Omental fat pad (tissue), 3 donors: ENCODE measurements at regions not wholly inside any gene's neighbourhood (a gene's known extent, or its start where the extent isn't known, plus 50 kb on each side); places are given as distances from the start of the nearest gene placed in this dataset.

ENCODE experiments used
- ATAC-seq: fragments of 150-250 bp; one replicate; pipeline ENCODE4 v1.9.1; 2016; ENCODE audit warnings: mild to moderate bottlenecking, moderate library complexity; ENCODE audit not compliant: low FRiP score
- DNase-seq: peaks from one replicate; pipeline ENCODE4 v3.0.0-alpha.2; 2019; ENCODE audit warnings: low spot score
- CTCF ChIP-seq, 3 donors: fragments of 450-650 bp; IDR thresholded peaks; one replicate each; pipeline ENCODE4 v1.5.1; 2016 to 2017; ENCODE audit warnings: antibody characterized with exemption in 3 of 3, mild to moderate bottlenecking in 3 of 3, moderate library complexity in 2 of 3

GRCh38 chr4:24060932-24061331 lies 171.1 kb upstream of the PPARGC1A start:
- no peak for DNase-seq
- ATAC-seq: no peak
- no peak for TF ChIP-seq CTCF (IDR thresholded peaks at IDR 0.05)

- DNase-seq (no peak), ATAC-seq (no peak)
- TF ChIP-seq CTCF (IDR thresholded peaks at IDR 0.05): no peak
Observed at GRCh38 chr4:24059839-24060238, 170.0 kb upstream of the PPARGC1A start.

GRCh38 chr4:24057915-24058559 lies 168.2 kb upstream of the PPARGC1A start:
- DNase-seq (no peak), ATAC-seq (no peak)
- no peak for TF ChIP-seq CTCF (IDR thresholded peaks at IDR 0.05)

GRCh38 chr4:24056289-24056688 lies 166.4 kb upstream of the PPARGC1A start:
- TF ChIP-seq CTCF (IDR thresholded peaks at IDR 0.05): no peak
- DNase-seq (no peak), ATAC-seq (no peak)

GRCh38 chr4:24055623-24056022 lies 165.8 kb upstream of the PPARGC1A start:
- DNase-seq: no peak
- no peak for ATAC-seq
- no peak for TF ChIP-seq CTCF (IDR thresholded peaks at IDR 0.05)

GRCh38 chr4:24054910-24055309 lies 165.1 kb upstream of the PPARGC1A start:
- ATAC-seq (no peak), DNase-seq (no peak)
- TF ChIP-seq CTCF (IDR thresholded peaks at IDR 0.05): no peak

- DNase-seq (no peak), ATAC-seq (no peak)
- TF ChIP-seq CTCF (IDR thresholded peaks at IDR 0.05): no peak
Observed at GRCh38 chr4:24053934-24054333, 164.1 kb upstream of the PPARGC1A start.
